ENCODE measurements at regions not wholly inside any gene's neighbourhood (a gene's known extent, or its start where the extent isn't known, plus 50 kb on each side); places are given as distances from the start of the nearest gene placed in this dataset.
"Not testable (repeated sequence)": the region's sequence is repeated elsewhere in the genome, so short reads cannot be mapped to it uniquely, and the experiment has no call there.

- TF ChIP-seq, protein P1, sequence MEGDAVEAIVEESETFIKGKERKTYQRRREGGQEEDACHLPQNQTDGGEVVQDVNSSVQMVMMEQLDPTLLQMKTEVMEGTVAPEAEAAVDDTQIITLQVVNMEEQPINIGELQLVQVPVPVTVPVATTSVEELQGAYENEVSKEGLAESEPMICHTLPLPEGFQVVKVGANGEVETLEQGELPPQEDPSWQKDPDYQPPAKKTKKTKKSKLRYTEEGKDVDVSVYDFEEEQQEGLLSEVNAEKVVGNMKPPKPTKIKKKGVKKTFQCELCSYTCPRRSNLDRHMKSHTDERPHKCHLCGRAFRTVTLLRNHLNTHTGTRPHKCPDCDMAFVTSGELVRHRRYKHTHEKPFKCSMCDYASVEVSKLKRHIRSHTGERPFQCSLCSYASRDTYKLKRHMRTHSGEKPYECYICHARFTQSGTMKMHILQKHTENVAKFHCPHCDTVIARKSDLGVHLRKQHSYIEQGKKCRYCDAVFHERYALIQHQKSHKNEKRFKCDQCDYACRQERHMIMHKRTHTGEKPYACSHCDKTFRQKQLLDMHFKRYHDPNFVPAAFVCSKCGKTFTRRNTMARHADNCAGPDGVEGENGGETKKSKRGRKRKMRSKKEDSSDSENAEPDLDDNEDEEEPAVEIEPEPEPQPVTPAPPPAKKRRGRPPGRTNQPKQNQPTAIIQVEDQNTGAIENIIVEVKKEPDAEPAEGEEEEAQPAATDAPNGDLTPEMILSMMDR (IDR thresholded peaks at IDR 0.05) = not testable (repeated sequence)
- not testable (repeated sequence) for TF ChIP-seq POLR2A (IDR thresholded peaks at IDR 0.05)
Measured at GRCh38 chr7:150063195-150063594, 189.4 kb downstream of the ATP6V0E2 start.

Data from right lobe of liver (tissue), 4 donors.